Stimulated activated CD8-positive, alpha-beta memory T cell treated with anti-CD3 and anti-CD28 coated beads, Interleukin-12 subunit alpha, Interleukin-12 subunit beta, amount 100 ng/mL, for 24 hours (primary cell): ENCODE measurements at regions not wholly inside any gene's neighbourhood (a gene's known extent, or its start where the extent isn't known, plus 50 kb on each side); places are given as distances from the start of the nearest gene placed in this dataset.

Source experiments
- DNase-seq: peaks from one replicate; pipeline ENCODE4 v3.0.0-alpha.2; 2020; ENCODE audit errors: extremely low read depth

DNA sequence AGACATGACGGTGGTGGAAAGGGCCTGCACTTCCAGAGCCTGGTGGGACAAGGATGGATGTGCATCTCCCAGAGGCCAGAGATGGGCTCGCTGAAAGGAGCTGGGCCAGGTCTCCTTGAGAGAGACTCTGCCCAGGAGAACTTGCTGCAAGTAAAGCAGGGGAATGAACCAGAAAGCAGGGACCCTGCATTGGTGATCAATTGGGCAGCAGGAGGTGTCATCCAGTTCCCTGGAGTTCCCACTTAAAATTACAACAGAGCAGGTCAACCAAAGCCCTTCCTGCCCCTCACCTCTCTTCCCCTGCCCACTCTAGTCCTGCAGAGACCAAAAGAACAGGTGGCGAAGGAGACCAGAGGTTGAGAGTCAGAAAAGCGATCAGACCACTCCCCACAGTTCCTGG, 69.7 kb upstream of the CAB39 start:
- DNase-seq, result no peak

DNA sequence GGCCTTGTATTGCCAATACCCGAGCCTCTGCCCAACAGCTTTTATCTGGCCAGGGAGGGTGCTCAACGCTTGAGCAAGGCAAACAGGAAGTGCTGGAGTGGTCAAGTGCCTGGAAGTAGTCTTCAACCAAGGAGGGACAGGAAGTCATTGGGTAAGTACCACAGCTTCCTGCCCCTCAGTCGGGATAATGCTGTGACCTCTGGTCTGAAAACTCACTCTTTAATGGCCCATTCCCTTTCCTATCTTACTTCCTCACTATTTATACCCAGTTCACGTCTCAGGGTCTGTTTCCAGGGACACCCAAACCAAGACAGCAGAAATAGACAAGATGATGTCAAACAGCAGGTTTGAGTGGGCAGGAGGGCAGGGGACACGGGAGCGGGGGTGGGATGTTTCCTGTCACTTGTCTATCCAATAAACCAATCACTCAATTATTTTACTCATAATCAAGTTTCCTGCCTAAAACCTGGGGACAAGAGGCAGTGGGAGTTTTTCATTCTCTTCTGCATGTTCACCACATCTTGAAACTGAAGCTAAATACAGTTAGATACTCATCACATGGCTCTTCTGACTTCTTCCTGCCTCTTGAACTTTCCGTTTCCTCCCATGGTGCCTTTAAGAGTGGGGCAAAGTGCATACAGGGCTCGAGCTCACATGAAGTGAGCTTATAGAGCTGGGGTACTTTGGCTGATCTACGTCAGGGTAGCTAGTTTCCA, 68.9 kb upstream of the CAB39 start:
- DNase-seq, result no peak

DNA sequence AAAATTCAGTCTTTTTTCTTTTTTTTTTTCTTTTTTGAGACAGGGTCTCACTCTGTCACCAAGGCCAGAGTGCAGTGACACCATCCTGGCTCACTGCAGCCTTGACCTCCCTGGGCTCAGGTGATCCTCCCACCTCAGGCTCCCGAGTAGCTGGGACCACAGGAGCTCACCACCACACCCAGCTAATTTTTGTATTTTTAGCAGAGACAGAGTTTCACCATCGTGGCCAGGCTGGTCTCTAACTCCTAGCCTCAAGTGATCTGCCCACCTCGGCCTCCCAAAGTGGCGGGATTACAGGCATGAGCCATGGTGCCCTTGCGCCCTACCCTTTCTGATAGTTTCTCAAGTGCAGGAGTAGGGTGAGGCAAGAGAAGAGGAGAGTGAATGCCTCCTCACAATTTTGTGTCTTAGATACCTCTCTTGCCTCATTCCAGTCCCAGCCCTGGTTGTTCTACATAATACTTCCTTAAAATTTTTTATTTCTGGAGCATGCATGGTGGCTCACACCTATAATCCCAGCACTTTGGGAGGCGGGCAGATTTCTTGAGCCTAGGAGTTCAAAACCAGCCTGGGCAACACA, 68.2 kb upstream of the CAB39 start:
- no peak for DNase-seq

DNA sequence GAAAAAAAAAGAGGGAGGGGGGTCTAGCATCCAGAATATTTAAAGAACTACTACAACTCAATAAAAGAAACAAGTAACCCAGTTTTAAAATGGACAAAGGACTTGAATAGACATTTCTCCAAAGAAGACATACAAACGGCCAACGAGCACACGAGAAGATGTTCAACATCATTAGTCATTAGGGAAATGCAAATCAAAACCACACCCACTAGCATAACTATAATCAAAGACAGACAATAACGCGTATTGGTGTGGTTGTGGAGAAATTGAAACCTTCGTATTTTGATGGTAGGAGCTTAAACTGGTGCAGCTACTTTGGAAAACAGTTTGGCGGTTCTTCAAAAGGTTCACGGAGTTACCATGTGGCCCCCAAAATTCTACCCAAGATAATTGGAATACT, 64.3 kb upstream of the CAB39 start:
- no peak for DNase-seq

DNA sequence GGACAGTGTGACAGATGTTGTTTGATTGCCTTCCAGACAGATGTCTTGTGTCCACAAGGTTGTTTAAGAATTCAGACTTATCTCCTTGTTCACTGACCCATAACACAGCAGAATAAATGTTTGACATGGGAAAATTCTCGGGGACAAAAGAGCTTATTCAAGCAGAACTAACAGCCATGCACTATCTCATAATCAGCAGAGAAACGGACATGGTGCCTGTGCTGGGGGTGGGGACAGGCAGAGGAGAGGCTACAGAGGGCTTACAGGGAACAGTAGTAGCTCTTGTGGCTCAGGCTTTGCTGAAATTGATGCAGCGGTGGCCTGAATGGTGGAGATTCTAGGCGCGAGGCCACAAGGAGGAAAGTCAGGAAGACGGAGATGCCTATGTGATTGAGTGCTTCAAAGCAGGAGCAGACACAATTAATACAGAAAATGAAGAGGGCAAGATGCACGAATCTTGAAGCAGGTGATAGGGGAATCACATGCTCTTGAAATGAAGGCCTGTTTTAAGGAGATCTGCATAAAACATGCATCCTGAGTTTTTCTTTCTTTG, 62.0 kb upstream of the CAB39 start:
- no peak for DNase-seq

DNA sequence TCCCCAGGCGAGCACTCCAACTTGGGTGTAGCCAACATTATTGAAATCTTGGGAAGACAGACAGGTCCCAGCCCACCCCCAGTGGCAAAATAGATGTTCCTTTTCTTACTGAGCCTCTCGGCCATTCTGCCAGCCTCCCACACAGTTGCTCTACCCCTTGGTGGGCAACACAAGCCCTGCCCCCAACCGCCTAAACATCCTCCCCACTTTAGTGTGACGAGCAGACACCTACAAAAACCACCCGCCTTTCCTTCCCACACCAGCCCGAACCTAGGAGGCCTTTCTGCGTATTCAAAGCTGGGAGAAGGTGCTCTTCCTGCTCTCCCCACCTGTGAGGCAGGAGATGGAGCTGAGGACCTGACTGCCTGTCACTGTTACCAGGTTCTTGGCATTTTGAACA, 58.6 kb upstream of the CAB39 start:
- no peak for DNase-seq

DNA sequence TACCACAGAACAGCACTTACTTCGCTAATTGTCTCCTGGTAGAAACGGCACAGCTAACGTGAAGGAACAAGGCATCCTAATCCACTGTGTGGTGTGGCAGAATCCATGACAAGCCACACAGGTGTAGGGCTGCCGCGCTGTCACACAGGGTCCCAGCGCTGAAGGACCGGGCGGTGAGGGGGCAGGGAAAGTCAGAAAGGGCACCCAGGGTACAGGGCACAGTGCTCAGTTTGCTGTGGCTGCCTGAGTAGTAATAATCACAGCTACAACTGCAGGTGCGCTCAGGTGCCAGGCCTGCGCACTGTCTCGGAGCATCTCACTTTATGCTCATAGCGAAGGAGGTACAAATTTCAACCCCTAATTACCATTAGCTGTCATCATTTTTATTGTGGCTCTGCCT, 55.2 kb upstream of the CAB39 start:
- DNase-seq, result no peak

DNA sequence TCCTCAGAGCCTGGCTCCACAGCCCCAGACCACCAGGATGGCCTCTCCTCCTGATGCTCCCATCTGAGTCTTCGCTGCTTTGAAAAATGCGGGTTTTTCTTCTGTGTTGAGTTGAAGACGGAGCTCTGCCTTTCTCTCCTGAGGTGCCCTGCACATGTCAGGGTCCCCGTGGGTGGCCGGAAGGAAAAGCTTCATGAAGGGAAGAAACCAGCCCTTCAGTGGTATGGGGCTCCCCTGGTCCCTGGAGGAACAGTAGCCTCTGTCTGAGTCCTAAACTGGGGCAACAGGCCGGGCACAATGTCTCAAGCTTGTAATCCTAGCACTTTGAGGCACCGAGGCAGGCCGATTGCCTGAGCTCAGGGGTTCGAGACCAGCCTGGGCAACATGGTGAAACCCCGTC, 54.7 kb upstream of the CAB39 start:
- DNase-seq, result no peak

DNA sequence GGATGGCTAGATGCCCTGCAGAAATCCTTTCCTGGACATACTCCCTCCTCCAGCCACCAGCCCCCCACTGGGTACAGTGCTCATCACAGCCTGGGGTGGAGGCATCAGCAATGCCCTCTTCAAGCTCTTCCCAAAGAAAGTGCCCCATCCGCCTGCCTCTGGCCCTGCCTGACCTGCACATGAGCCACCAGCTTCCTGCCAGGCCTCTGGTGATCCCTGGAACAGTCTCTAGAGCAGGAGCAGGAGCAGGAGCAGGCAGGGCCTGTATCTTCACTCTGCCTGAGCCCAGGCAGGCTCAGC, 54.1 kb upstream of the CAB39 start:
- no peak for DNase-seq

DNA sequence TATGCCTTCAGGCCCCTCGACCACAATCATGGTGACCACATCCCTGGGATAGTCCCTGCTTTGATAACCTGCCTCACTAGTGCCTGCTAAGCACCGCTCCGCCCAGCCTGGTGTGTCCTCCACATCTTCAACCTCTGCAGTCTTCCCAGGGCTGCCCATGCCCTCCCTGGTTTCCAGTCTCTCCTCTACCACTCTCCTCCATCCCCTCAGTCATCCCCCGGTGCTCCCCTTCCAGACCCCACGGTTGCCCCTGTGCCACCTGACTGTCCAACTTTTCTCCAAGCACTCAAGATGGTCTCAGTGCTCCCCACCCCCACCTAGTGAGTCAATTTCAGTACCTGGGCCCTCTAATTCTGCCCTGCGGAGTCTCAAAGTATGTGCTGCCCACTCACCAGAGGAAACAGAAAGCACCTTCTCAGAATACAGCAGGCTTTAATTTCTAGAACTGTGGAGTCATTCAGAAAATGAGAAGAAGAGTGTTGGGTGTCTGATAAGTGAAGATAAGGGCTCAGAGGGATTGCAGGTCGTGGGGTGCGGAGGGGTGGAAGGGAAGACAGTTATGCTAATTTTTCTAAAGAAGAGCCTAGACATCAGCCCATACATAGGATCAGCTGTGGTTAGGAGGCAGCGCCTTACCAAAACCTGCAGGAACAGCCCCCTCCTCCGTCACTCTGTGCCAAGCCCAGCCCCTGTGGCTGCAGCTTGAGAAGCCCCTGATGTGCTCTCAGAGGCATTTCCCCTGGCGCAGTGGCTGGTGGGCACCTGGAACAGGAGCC, 53.6 kb upstream of the CAB39 start:
- DNase-seq, result peak; percentile 47

DNA sequence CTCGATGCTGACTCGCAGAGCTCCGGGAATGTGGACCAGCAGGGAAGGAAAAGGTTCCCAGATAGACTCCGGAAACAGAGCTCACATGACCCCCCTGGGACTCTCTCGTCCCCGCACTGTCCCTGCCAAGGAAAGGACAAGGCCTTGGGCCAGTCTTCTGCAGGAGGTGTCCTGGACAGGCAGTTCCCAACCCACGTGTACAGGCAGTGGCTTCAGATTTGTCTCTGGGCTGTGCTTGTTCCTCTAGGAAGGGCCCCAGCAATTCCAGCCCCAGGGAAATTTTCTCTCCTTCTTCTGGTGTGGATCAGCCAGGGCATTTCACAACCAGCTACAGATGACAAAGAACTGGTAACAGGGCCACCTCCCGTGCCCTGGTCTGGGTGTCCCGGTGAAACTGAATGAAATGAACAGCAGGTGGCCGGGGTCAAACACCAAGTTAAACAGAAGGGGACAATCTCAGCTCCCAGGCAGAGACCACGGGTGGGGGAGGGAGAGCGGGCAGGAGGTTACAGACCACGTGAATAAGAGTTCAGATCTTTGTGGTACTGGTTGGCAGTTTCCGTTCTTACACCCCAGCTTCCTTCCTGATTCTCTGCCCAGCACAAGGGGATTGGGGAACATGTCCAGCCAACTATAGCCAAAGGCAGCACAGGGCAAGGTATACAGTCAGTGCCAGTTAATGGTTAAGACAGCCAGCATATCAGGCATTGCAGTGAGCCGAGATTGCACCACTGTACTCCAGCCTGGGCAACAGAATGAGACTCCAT, 52.2 kb upstream of the CAB39 start:
- DNase-seq, result no peak

DNA sequence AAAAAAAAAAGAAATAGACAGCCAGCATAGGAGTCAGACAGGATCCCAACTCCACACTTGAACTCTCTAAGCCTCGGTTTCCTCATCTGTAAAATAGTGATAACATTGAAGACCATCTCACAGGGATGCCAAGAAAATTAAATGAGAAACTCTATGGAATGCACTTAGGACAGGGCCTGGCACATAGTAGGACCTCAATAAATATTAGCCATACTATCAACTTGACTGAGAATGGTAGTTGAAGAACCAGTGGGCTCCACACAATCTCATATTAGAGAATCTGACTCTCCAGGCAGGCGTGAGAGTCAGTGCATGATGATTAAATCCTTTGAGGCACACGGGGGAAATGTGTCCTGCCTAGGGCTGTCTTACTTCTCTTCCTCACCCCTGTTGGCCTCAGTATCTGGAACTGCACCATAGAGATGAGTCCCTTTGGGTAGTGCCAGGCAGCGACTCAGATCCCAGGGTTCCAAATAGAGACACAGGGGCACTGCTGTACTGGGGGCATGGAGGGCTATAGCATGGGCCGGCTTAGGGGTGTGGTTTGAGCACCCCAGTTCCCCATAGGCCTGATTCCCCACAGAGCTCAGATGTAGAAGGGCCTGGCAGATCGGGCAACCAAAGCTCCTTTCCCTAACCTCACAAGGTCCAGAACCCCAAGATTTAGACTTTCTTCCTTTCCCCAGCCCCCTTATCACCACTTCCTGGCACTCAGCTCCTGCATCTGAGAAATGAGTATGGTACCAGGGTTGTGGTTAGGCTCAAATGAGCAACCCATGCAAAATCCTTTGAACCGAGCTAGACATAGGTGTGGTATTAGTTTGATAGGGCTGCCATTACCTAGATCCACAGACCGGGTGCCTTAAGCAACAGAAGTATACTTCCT, 51.3 kb upstream of the CAB39 start:
- no peak for DNase-seq
